ENCODE measurements at regions not wholly inside any gene's neighbourhood (a gene's known extent, or its start where the extent isn't known, plus 50 kb on each side); places are given as distances from the start of the nearest gene placed in this dataset.

GRCh38 chr12:61923152-61923551, 337.1 kb upstream of the USP15 start:
- H2BK20ac ChIP-seq (ENCODE audit: low read length), result no peak overlapping the region
- no peaks in the 10 kb centered on the region for H3K27me3 ChIP-seq (replicated peaks in 1 of 4; ENCODE audit: control insufficient read depth in 3 of 4, extremely low read depth in 1 of 4, insufficient read depth in 3 of 4, low read length in 3 of 4)
- no peak overlapping the region for H2BK12ac ChIP-seq (ENCODE audit: low read depth, low read length)
- no peak overlapping the region for H2BK120ac ChIP-seq (replicated peaks; ENCODE audit: low read depth, low read length)
- no peaks in the 10 kb centered on the region for H3K36me3 ChIP-seq (ENCODE audit: control insufficient read depth in 2 of 4, insufficient read depth in 4 of 4, low read length in 3 of 4)
- H3K56ac ChIP-seq (replicated peaks; ENCODE audit: insufficient read length, low read depth, low read length), result no peak overlapping the region
- no peaks in the 10 kb centered on the region for H3K9me3 ChIP-seq (ENCODE audit: insufficient read depth in 2 of 2, low read depth in 1 of 2, low read length in 1 of 2)
- H3K4me3 ChIP-seq (ENCODE audit: extremely low read depth in 1 of 4, insufficient read depth in 2 of 4, low read depth in 3 of 4, low read length in 4 of 4), result no peak overlapping the region
- no peak overlapping the region for H3K14ac ChIP-seq (ENCODE audit: insufficient read length)
- H2AFZ ChIP-seq (ENCODE audit: low read length), result no peak overlapping the region
- no peaks in the 10 kb centered on the region for H3K79me1 ChIP-seq (ENCODE audit: low read depth, low read length)
- FAIRE-seq (no peak), DNase-seq (ENCODE audit: low read depth in 1 of 2, low spot score in 2 of 2) (no peak)
- 83% methylated on average over 2 of the region's 3 CpGs; no CpG with 5 or more reads in 1 of the 2 experiments for WGBS, 2 experiments (ENCODE audit: extremely low coverage in 1 of 2, insufficient coverage in 1 of 2, insufficient read length in 1 of 2, insufficient replicate concordance in 2 of 2, low coverage in 1 of 2, low lambda C conversion rate in 2 of 2, missing lambda C conversion rate in 1 of 2)
- ChIA-PET POLR2A (ENCODE audit: partially characterized antibody) (no interaction called here), CTCF (ENCODE audit: partially characterized antibody) (interaction anchor here (0.7 to 1.4 kb wide), 2 partner anchors 13 to 82 kb away, joined by 4 read pairs; no protein-coding TSS in a partner anchor)
- H3K9ac ChIP-seq (replicated peaks in 1 of 4; ENCODE audit: extremely low read depth in 1 of 4, low read depth in 3 of 4, low read length in 3 of 4), result no peak overlapping the region
- H3K23ac ChIP-seq (ENCODE audit: insufficient read length), result no peak overlapping the region
- no peak overlapping the region for H4K8ac ChIP-seq (ENCODE audit: extremely low read depth, insufficient read depth, low read length)
- no peak overlapping the region for H3K4ac ChIP-seq (replicated peaks; ENCODE audit: insufficient read length, low read depth, low read length)
- H3K23me2 ChIP-seq (ENCODE audit: low read depth, low read length), result no peaks in the 10 kb centered on the region
- H3K4me1 ChIP-seq (replicated peaks in 1 of 4; ENCODE audit: control insufficient read depth in 3 of 4, insufficient read depth in 4 of 4, low read length in 3 of 4), result no peaks in the 10 kb centered on the region
- no peak overlapping the region for H4K5ac ChIP-seq (ENCODE audit: insufficient read length, low read depth, low read length)
- no peak overlapping the region for H2BK5ac ChIP-seq (ENCODE audit: low read depth, low read length)
- no peaks in the 10 kb centered on the region for H4K20me1 ChIP-seq (replicated peaks in 1 of 2; ENCODE audit: control insufficient read depth in 1 of 2, insufficient read depth in 2 of 2, low read length in 2 of 2)
- no peak overlapping the region for H3K27ac ChIP-seq (ENCODE audit: low read depth, low read length)
- H3K18ac ChIP-seq (ENCODE audit: extremely low read depth, low read length), result no peak overlapping the region
- no peak overlapping the region for H3K4me2 ChIP-seq (ENCODE audit: insufficient read depth in 1 of 2, low read depth in 2 of 2, low read length in 2 of 2)
- H2AK5ac ChIP-seq (ENCODE audit: low read depth, low read length), result no peak overlapping the region
- no peaks in the 10 kb centered on the region for H3K79me2 ChIP-seq (ENCODE audit: control insufficient read depth in 1 of 2, insufficient read depth in 2 of 2, low read length in 2 of 2)
- no peak overlapping the region for H4K91ac ChIP-seq (replicated peaks; ENCODE audit: insufficient read length, low read length)
- H2BK15ac ChIP-seq (ENCODE audit: low read length), result no peak overlapping the region
- TF ChIP-seq JUND (IDR thresholded peaks at IDR 0.05; ENCODE audit: low read length), result no peak
- TF ChIP-seq GTF2F1 (IDR thresholded peaks at IDR 0.05; ENCODE audit: borderline replicate concordance, low read depth, low read length), result no peak
- no peak for TF ChIP-seq POLR2A (IDR thresholded peaks at IDR 0.05; ENCODE audit: control extremely low read depth in 1 of 2, low read depth in 2 of 2, low read length in 2 of 2)
- no peak for TF ChIP-seq PHF8 (conservative IDR thresholded peaks at IDR 0.05; ENCODE audit: low read depth, low read length)
- no peak for TF ChIP-seq CREB1 (IDR thresholded peaks at IDR 0.05)
- no peak for TF ChIP-seq MAX (IDR thresholded peaks at IDR 0.05)
- TF ChIP-seq CEBPB (IDR thresholded peaks at IDR 0.05; ENCODE audit: low read depth, low read length), result no peak
- no peak for TF ChIP-seq KDM5A (IDR thresholded peaks at IDR 0.05; ENCODE audit: low read length)
- no peak for TF ChIP-seq FOSL1 (IDR thresholded peaks at IDR 0.05; ENCODE audit: insufficient read depth, low read depth, low read length)
- TF ChIP-seq ZNF274 (IDR thresholded peaks at IDR 0.05; ENCODE audit: borderline replicate concordance, extremely low read depth, low read length), result no peak
- no peak for TF ChIP-seq BCL11A (IDR thresholded peaks at IDR 0.05; ENCODE audit: low read depth in 2 of 2, low read length in 2 of 2)
- TF ChIP-seq TBP (IDR thresholded peaks at IDR 0.05; ENCODE audit: low read depth, low read length), result no peak
- no peak for TF ChIP-seq SRF (IDR thresholded peaks at IDR 0.05; ENCODE audit: low read depth, low read length)
- no peak for TF ChIP-seq EP300 (IDR thresholded peaks at IDR 0.05; ENCODE audit: borderline replicate concordance in 1 of 2, low read depth in 2 of 2, low read length in 2 of 2)
- TF ChIP-seq SP2 (IDR thresholded peaks at IDR 0.05; ENCODE audit: low read length), result no peak
- TF ChIP-seq KDM1A (IDR thresholded peaks at IDR 0.05; ENCODE audit: borderline replicate concordance, low read length), result no peak
- no peak for TF ChIP-seq NANOG (IDR thresholded peaks at IDR 0.05; ENCODE audit: insufficient read depth, low read depth, low read length, poor library complexity, severe bottlenecking)
